AG09319 (cell line): ENCODE measurements at regions not wholly inside any gene's neighbourhood (a gene's known extent, or its start where the extent isn't known, plus 50 kb on each side); places are given as distances from the start of the nearest gene placed in this dataset.

Experiments used
- DNase-seq: peaks from one replicate; pipeline ENCODE4 v3.0.0-alpha.2; 2010; ENCODE audit warnings: low read depth; ENCODE audit errors: extremely low read depth
- CTCF ChIP-seq: IDR thresholded peaks from 2 replicates; pipeline ENCODE4 v1.5.1; 2011; ENCODE audit warnings: low read depth, mild to moderate bottlenecking, inconsistent platforms, low read length, moderate library complexity

GRCh38 chr6:67634199-67634598 is 1000.9 kb upstream of the ADGRB3 start:
- TF ChIP-seq CTCF, result no peak
- no peak for DNase-seq

DNA sequence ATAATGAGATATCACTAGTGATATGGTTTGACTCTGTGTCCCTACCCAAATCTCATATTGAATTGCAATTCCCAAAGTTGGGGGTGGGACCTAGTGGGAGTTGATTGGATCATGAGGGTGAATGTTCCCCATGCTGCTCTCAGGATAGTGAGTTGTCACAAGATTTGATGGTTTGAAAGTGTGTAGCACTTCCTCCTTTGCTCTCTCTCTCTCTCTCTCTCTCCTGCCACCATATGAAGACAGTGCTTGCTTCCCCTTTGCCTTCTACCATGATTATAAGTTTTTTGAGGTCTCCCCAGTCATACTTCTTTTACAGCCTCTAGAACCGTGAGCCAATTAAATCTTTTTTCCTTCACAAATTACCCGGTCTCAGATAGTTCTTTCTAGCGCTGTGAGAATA is 1002.0 kb upstream of the ADGRB3 start:
- DNase-seq, result no peak
- no peak for TF ChIP-seq CTCF

DNA sequence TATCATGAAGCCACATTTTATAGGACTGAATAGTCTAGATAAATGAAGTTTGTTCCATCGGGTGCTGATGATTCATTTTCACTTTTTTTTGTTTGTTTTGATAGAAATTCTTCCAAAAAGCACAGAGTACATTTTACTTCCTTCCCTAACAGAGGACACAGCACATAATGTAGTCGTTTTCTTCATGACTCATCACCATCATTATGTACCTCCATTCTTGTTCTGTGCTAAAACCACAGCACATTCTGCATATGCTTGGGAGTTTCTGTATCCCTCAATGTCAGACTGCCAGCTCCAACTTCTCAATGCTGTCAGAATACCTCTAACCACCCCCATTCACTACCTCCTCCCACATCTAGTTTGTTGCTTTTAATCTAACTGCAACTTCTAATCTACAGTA is 1004.9 kb upstream of the ADGRB3 start:
- no peak for TF ChIP-seq CTCF
- no peak for DNase-seq

- no peak for DNase-seq
- TF ChIP-seq CTCF, result no peak
Observed at GRCh38 chr6:67629258-67629657, 1005.8 kb upstream of the ADGRB3 start.

- no peak for DNase-seq
- no peak for TF ChIP-seq CTCF
Observed at GRCh38 chr6:67615796-67616195, 1019.3 kb upstream of the ADGRB3 start.

DNA sequence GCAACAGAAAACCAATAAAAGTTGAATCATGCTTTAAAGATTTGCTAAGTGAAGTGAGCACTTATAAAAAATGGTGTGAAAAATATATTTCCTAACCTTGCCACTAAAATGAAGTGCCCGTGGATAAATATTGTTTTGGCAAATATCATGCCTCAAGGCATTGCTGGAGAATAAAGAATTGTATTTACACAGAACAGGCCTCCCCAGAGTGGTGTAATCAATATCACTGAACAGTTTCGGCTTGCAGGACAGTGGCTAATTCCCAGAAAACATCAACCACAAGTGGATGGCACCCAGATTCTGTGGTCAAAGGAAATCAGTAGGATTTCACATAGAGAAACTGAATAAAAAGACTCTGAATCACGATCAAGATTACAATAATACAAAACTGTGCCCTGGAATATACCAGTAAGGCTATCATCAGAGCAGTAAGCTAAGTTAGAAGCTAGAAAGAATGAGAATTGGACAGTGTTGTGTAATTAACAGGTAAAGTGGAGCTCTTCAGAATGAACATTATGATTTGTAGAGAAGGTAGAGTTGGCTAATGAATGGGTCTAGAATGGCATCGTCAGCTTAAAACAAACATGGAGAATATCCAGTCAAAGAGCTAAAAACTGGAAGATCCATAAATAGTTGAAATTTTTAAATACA is 1026.9 kb upstream of the ADGRB3 start:
- DNase-seq, result no peak
- no peak for TF ChIP-seq CTCF

DNA sequence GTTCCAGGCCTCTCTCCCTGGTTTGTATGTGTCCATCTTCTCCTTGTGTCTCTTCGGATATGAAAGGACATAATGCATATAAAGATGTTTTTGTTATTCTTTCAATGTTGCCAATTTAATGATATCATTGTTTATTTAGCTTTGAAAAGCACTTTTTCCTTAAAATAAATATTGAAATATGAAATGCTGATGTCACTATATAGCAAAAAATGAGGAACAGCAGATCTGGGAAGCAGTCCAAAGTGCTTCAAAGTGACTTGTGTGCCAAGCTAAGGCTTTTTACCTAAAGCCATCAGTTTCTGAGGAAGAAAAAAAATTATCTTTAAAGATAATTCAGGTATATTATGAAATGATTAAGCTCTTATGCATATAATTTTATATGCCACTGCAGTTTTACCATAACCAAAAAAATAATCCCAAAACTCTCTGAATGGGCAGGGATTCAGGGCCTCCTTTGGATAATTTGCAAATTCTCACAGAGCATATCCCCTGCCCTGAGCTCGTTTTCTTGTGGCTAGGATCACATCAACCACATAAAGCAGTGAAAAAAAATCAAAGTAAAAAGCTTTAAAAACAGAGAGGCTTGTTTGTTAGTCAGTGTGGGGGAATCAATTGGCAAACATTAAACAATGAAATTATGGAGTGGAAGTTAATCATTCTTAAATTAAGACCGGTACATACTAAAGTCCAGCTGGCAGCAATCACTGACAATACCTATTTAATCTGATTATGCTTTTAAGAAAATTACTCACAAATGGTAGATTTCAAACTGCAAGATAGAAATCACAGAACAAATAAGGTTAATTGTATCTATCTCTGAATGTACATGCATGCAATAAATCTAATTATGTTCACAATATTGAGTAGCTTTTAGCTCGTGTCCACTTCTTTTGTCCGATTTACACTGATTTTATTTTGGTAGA is 1027.9 kb upstream of the ADGRB3 start:
- DNase-seq, result no peak
- TF ChIP-seq CTCF, result no peak
